ENCODE measurements at regions not wholly inside any gene's neighbourhood (a gene's known extent, or its start where the extent isn't known, plus 50 kb on each side); places are given as distances from the start of the nearest gene placed in this dataset.
"Not testable (repeated sequence)": the region's sequence is repeated elsewhere in the genome, so short reads cannot be mapped to it uniquely, and the experiment has no call there.

DNA sequence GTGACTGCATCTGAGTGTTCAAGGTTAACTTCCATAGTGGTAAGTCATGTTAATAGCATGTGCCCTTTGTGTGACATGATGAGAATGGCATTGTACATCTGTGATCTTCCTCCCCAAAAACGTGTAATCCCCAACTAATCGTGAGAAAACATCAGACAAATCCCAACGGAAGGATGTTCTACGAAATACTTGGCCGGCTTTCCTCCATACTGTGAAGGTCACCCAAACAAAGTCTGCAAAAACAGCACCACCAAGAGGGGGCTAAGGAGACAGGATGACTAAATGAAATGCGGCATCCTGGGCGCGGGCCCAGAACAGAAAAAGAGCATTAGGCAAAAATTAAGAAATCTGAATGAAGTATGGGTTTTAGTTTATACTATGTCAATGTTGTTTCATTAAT, 81.8 kb downstream of the MED10 start:
- no peak for FAIRE-seq
- no peak for TF ChIP-seq POLR2A (IDR thresholded peaks at IDR 0.05; ENCODE audit: low read depth, low read length)
- no peak for TF ChIP-seq TAF1 (IDR thresholded peaks at IDR 0.05; ENCODE audit: borderline replicate concordance, low read depth, low read length)
- DNase-seq (ENCODE audit: insufficient read length): no peak

DNA sequence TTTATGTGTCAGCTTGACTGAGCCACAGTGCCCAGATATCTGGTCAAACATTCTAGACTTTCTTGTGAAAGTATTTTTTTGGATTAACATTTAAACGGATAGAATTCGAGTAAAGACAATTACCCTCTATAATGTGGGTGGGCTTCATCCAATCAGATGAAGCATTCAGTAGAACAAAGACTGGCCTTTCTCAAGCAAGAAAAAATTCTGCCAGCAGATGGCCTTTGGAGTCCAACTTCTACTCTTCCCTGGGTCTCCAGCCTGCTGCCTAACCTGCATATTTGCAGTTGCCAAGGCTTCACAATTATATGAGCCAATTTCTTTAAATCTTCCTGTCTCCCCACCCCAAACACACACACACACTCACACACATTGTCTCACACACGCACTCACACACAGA, 86.4 kb downstream of the MED10 start:
- DNase-seq (ENCODE audit: insufficient read length): no peak
- no peak for FAIRE-seq
- no peak for TF ChIP-seq POLR2AphosphoS5 (IDR thresholded peaks at IDR 0.05; ENCODE audit: low read depth, low read length)
- TF ChIP-seq POLR2A (IDR thresholded peaks at IDR 0.05; ENCODE audit: low read depth, low read length): no peak
- no peak for TF ChIP-seq TAF1 (IDR thresholded peaks at IDR 0.05; ENCODE audit: borderline replicate concordance, low read depth, low read length)

DNA sequence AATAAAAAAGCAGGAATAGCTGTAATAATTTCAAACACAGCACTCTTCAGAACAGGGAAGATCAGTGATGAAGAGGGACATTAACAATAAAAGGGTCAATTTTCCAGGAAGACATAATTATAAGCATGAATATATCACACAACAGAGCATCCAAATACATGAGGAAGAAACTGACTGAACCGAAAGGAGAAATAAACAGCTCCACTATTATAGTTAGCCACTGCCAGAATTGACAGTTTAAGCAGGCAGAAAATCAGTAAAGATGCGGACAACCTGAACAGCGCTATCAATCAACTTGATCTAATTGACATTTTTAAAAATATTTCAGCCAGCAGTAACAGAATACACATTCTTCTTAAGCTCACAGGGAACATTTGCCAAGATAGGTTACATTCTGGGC, 89.1 kb downstream of the MED10 start:
- FAIRE-seq: no peak

GRCh38 chr5:6287176-6287575, 91.2 kb downstream of the MED10 start:
- TF ChIP-seq POLR2AphosphoS5 (IDR thresholded peaks at IDR 0.05; ENCODE audit: low read depth, low read length) (no peak), TAF1 (IDR thresholded peaks at IDR 0.05; ENCODE audit: borderline replicate concordance, low read depth, low read length) (no peak), POLR2A (IDR thresholded peaks at IDR 0.05; ENCODE audit: low read depth, low read length) (no peak)
- no peak for FAIRE-seq
- DNase-seq (ENCODE audit: insufficient read length): no peak

More for the DNA sequence above, 89.1 kb downstream of the MED10 start:
- no peak for TF ChIP-seq POLR2AphosphoS5 (IDR thresholded peaks at IDR 0.05; ENCODE audit: low read depth, low read length)
- DNase-seq (ENCODE audit: insufficient read length): no peak

GRCh38 chr5:6286404-6286803, 91.9 kb downstream of the MED10 start:
- no peak for FAIRE-seq

GRCh38 chr5:6284491-6284890, 93.9 kb downstream of the MED10 start:
- not testable (repeated sequence) for FAIRE-seq; DNase-seq (ENCODE audit: insufficient read length)

More at GRCh38 chr5:6286404-6286803, 91.9 kb downstream of the MED10 start:
- TF ChIP-seq POLR2AphosphoS5 (IDR thresholded peaks at IDR 0.05; ENCODE audit: low read depth, low read length): no peak
- TF ChIP-seq POLR2A (IDR thresholded peaks at IDR 0.05; ENCODE audit: low read depth, low read length): no peak
- TF ChIP-seq TAF1 (IDR thresholded peaks at IDR 0.05; ENCODE audit: borderline replicate concordance, low read depth, low read length): no peak
- DNase-seq (ENCODE audit: insufficient read length): no peak

GRCh38 chr5:6282352-6282751, 96.0 kb downstream of the MED10 start:
- no peak for TF ChIP-seq POLR2AphosphoS5 (IDR thresholded peaks at IDR 0.05; ENCODE audit: low read depth, low read length)
- no peak for TF ChIP-seq POLR2A (IDR thresholded peaks at IDR 0.05; ENCODE audit: low read depth, low read length)
- no peak for TF ChIP-seq TAF1 (IDR thresholded peaks at IDR 0.05; ENCODE audit: borderline replicate concordance, low read depth, low read length)
- no peak for DNase-seq (ENCODE audit: insufficient read length)
- no peak for FAIRE-seq

- FAIRE-seq: no peak
- DNase-seq (ENCODE audit: insufficient read length): no peak
- TF ChIP-seq TAF1 (IDR thresholded peaks at IDR 0.05; ENCODE audit: borderline replicate concordance, low read depth, low read length) (no peak), POLR2A (IDR thresholded peaks at IDR 0.05; ENCODE audit: low read depth, low read length) (no peak), POLR2AphosphoS5 (IDR thresholded peaks at IDR 0.05; ENCODE audit: low read depth, low read length) (no peak)
Measured at GRCh38 chr5:6281818-6282217, 96.5 kb downstream of the MED10 start.

DNA sequence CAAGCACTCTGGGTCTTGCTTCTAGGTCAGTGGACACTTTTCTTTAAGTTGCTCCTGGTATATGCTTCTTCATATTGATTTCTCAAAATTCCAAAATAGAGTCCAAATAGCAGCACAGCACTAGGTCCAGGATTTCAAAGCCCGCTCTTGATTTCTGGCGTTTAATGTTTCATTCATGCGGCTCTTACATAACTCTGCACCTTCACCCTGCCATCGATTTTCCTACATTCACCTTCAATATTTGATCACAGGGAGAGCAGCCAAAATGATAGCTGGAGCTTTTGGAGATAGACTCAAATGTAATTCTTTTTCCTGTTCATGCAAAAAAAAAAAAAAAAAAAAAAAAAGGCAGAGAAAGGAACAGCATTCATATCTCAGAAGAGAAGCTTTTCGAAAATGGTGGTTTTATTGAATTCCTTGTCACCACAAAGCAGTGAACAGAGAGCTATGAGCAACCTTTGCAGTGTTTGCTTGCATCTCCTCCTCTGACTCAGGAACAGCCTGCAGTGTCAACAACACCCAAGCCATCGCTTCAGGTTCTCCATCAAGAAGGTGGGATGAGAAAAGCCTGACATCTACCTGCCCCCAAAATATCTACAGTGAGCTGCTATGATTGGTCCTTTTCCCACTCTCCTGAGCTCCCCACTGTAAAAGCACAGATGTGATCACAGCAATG, 97.8 kb downstream of the MED10 start:
- TF ChIP-seq TAF1 (IDR thresholded peaks at IDR 0.05; ENCODE audit: borderline replicate concordance, low read depth, low read length) (no peak), POLR2AphosphoS5 (IDR thresholded peaks at IDR 0.05; ENCODE audit: low read depth, low read length) (no peak), POLR2A (IDR thresholded peaks at IDR 0.05; ENCODE audit: low read depth, low read length) (no peak)
- no peak for FAIRE-seq
- DNase-seq (ENCODE audit: insufficient read length): no peak

GRCh38 chr5:6279607-6280006, 98.7 kb downstream of the MED10 start:
- FAIRE-seq (no peak), DNase-seq (ENCODE audit: insufficient read length) (no peak)
- no peak for TF ChIP-seq TAF1 (IDR thresholded peaks at IDR 0.05; ENCODE audit: borderline replicate concordance, low read depth, low read length)
- no peak for TF ChIP-seq POLR2A (IDR thresholded peaks at IDR 0.05; ENCODE audit: low read depth, low read length)
- TF ChIP-seq POLR2AphosphoS5 (IDR thresholded peaks at IDR 0.05; ENCODE audit: low read depth, low read length): no peak

GRCh38 chr5:6274846-6275543, 103.4 kb downstream of the MED10 start:
- peak; percentile 66 for FAIRE-seq
- TF ChIP-seq POLR2AphosphoS5 (IDR thresholded peaks at IDR 0.05; ENCODE audit: low read depth, low read length) (no peak), POLR2A (IDR thresholded peaks at IDR 0.05; ENCODE audit: low read depth, low read length) (no peak), TAF1 (IDR thresholded peaks at IDR 0.05; ENCODE audit: borderline replicate concordance, low read depth, low read length) (no peak)
- no peak for DNase-seq (ENCODE audit: insufficient read length)

DNA sequence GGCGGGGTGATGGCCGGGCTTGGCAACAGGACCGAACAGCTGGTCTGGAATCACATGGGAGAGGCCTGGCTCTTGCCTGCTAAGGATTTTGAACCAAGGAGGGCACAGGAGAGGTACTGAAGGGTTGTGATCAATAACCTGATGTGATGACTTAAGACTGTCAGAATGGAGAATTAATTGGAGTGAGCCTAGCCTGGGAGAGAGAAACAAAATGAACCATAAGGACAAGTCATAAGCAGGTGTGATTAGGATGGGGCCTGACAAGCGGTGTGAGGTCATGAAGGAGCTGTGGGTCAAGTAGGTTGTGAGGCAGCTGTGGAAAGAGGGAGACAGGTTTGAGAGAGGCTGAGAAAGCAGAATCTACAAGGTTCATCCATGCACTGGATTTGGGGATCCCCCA, 104.6 kb downstream of the MED10 start:
- FAIRE-seq (peak; percentile 70), DNase-seq (ENCODE audit: insufficient read length) (no peak)
- TF ChIP-seq POLR2A (IDR thresholded peaks at IDR 0.05; ENCODE audit: low read depth, low read length) (no peak), POLR2AphosphoS5 (IDR thresholded peaks at IDR 0.05; ENCODE audit: low read depth, low read length) (no peak), TAF1 (IDR thresholded peaks at IDR 0.05; ENCODE audit: borderline replicate concordance, low read depth, low read length) (no peak)

Data from GM12892 (cell line).